Dendritic cell treated with granulocyte-macrophage colony-stimulating factor and Interleukin-4, amounts not matched to agents 40 ng/mL and 50 ng/mL, for 4 days (primary cell): ENCODE measurements at regions not wholly inside any gene's neighbourhood (a gene's known extent, or its start where the extent isn't known, plus 50 kb on each side); places are given as distances from the start of the nearest gene placed in this dataset.

Source experiments
- H3K27ac Mint-ChIP-seq: one replicate; pipeline ENCODE4 v1.8.0; 2022; ENCODE audit warnings: mild to moderate bottlenecking, mixed read lengths
- H3K27me3 Mint-ChIP-seq: one replicate; pipeline ENCODE4 v1.8.0; 2022; ENCODE audit warnings: mild to moderate bottlenecking, mixed read lengths
- H3K36me3 Mint-ChIP-seq: one replicate; pipeline ENCODE4 v1.8.0; 2022; ENCODE audit warnings: low read depth, mixed read lengths
- H3K4me1 Mint-ChIP-seq: one replicate; pipeline ENCODE4 v1.8.0; 2022; ENCODE audit warnings: low read depth, mixed read lengths
- H3K4me3 Mint-ChIP-seq: one replicate; pipeline ENCODE4 v1.8.0; 2022; ENCODE audit warnings: mild to moderate bottlenecking, moderate library complexity, mixed read lengths
- H3K9me3 Mint-ChIP-seq: one replicate; pipeline ENCODE4 v1.8.0; 2022; ENCODE audit warnings: mixed read lengths
- intact Hi-C: fragments of 100-400 bp; cut with micrococcal nuclease; formaldehyde crosslinking; loops from one replicate; pipeline ENCODE4 v1.15.0; 2022

GRCh38 chr5:14090755-14091154, 52.4 kb upstream of the TRIO start:
- Mint-ChIP-seq H3K27ac (no peak overlapping the region), H3K36me3 (no peaks in the 10 kb centered on the region), H3K9me3 (peaks cover 8% of the 10 kb centered on the region), H3K4me1 (no peaks in the 10 kb centered on the region), H3K27me3 (peaks cover 9% of the 10 kb centered on the region), H3K4me3 (no peak overlapping the region)
- intact Hi-C loops: no loop called here

GRCh38 chr5:14090290-14090689, 52.9 kb upstream of the TRIO start:
- H3K27ac Mint-ChIP-seq: no peak overlapping the region
- intact Hi-C loops: no loop called here

GRCh38 chr5:14089198-14089597, 53.9 kb upstream of the TRIO start:
- Mint-ChIP-seq H3K27me3 (peaks cover 6% of the 10 kb centered on the region), H3K4me1 (no peaks in the 10 kb centered on the region), H3K4me3 (no peak overlapping the region), H3K36me3 (no peaks in the 10 kb centered on the region), H3K9me3 (peaks cover 8% of the 10 kb centered on the region), H3K27ac (no peak overlapping the region)
- intact Hi-C loops: no loop called here

More at GRCh38 chr5:14090290-14090689, 52.9 kb upstream of the TRIO start:
- H3K4me1 Mint-ChIP-seq: no peaks in the 10 kb centered on the region
- no peaks in the 10 kb centered on the region for H3K36me3 Mint-ChIP-seq
- peaks cover 8% of the 10 kb centered on the region for H3K9me3 Mint-ChIP-seq
- H3K4me3 Mint-ChIP-seq: no peak overlapping the region
- peaks cover 9% of the 10 kb centered on the region for H3K27me3 Mint-ChIP-seq

DNA sequence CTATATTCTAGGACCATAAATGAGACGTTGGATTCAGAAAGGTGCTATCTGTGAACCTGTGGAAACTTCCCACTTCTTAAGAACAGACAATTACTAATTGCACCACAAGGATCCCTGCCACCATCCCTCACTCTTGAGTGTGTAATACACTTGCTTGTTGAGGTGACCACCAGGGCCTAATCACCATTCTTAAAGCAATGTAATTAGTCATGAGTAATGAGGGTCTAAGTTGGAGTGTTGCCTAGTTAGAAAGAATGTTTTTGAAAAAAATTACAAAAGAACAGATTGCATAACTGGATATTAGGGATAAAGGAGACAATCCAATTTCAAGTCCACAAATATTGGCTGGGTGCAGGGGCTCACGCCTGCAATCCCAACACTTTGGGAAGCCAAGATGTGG, 56.9 kb upstream of the TRIO start:
- Mint-ChIP-seq H3K27me3 (peaks cover 9% of the 10 kb centered on the region), H3K4me1 (no peaks in the 10 kb centered on the region), H3K4me3 (no peak overlapping the region), H3K36me3 (no peaks in the 10 kb centered on the region), H3K27ac (no peak overlapping the region), H3K9me3 (peaks cover 8% of the 10 kb centered on the region)
- intact Hi-C loops: no loop called here

- peaks cover 12% of the 10 kb centered on the region for H3K27me3 Mint-ChIP-seq
- H3K27ac Mint-ChIP-seq: no peak overlapping the region
- H3K4me1 Mint-ChIP-seq: no peaks in the 10 kb centered on the region
- no peaks in the 10 kb centered on the region for H3K9me3 Mint-ChIP-seq
- no peak overlapping the region for H3K4me3 Mint-ChIP-seq
- intact Hi-C loops: no loop called here
- no peaks in the 10 kb centered on the region for H3K36me3 Mint-ChIP-seq
Observed at GRCh38 chr5:14082973-14083372, 60.2 kb upstream of the TRIO start.

- H3K27ac Mint-ChIP-seq: no peak overlapping the region
- intact Hi-C loops: no loop called here
- no peaks in the 10 kb centered on the region for H3K9me3 Mint-ChIP-seq
- H3K27me3 Mint-ChIP-seq: peaks cover 12% of the 10 kb centered on the region
- H3K4me3 Mint-ChIP-seq: no peak overlapping the region
- H3K4me1 Mint-ChIP-seq: no peaks in the 10 kb centered on the region
- no peaks in the 10 kb centered on the region for H3K36me3 Mint-ChIP-seq
Observed at GRCh38 chr5:14082523-14082922, 60.6 kb upstream of the TRIO start.

- Mint-ChIP-seq H3K4me3 (no peak overlapping the region), H3K4me1 (no peaks in the 10 kb centered on the region), H3K27me3 (peaks cover 9% of the 10 kb centered on the region), H3K36me3 (no peaks in the 10 kb centered on the region), H3K9me3 (no peaks in the 10 kb centered on the region), H3K27ac (no peak overlapping the region)
- intact Hi-C loops: no loop called here
Observed at GRCh38 chr5:14081791-14082190, 61.4 kb upstream of the TRIO start.

GRCh38 chr5:14078716-14079115, 64.4 kb upstream of the TRIO start:
- Mint-ChIP-seq H3K9me3 (no peaks in the 10 kb centered on the region), H3K27ac (no peak overlapping the region), H3K36me3 (no peaks in the 10 kb centered on the region), H3K4me1 (no peaks in the 10 kb centered on the region), H3K27me3 (peaks cover 7% of the 10 kb centered on the region), H3K4me3 (no peak overlapping the region)
- intact Hi-C loops: no loop called here

DNA sequence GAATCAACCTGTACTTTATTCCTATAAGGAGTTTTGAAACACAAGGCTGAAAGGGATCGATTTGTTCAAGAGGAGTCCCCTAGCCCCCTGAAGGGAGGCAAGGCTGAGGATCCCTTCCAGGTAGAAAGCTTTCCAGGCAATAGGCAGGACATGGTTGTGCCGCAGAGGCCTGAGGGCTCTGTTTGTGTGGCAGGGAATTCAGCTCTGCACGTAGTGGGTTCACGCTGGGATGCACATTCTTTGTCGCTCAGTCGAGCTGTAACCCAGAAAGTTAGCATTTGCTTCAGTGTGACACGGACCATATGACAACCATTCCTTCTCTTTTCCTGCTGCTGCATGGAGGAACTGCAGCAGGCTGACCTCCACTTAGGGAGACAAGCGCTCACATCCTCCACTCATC, 65.6 kb upstream of the TRIO start:
- Mint-ChIP-seq H3K4me3 (no peak overlapping the region), H3K9me3 (no peaks in the 10 kb centered on the region), H3K27ac (no peak overlapping the region), H3K4me1 (no peaks in the 10 kb centered on the region), H3K36me3 (no peaks in the 10 kb centered on the region), H3K27me3 (peaks cover 9% of the 10 kb centered on the region)
- intact Hi-C loops: no loop called here

DNA sequence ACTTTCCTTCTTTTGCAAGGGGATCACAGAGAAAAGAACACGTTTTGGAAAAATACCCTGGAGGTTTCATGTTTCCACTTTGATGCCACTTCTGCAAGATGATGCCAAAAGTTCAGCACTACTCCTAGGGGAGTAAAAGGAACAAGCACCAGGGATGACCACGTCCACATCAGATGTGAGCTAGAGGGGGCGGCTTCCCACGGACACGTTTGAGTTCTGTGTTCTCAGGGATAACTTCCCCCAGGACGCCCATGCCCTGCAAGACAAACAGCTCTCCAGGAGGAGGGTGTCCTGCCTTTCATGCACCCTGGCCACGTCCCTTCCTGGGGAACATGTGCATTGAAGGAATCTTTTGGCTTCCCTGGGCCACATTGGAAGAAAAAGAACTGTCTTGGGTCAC, 66.6 kb upstream of the TRIO start:
- Mint-ChIP-seq H3K36me3 (no peaks in the 10 kb centered on the region), H3K27me3 (peaks cover 6% of the 10 kb centered on the region), H3K9me3 (no peaks in the 10 kb centered on the region), H3K27ac (no peak overlapping the region), H3K4me1 (no peaks in the 10 kb centered on the region), H3K4me3 (no peak overlapping the region)
- intact Hi-C loops: no loop called here

GRCh38 chr5:14075937-14076336, 67.2 kb upstream of the TRIO start:
- H3K27ac Mint-ChIP-seq: no peak overlapping the region

DNA sequence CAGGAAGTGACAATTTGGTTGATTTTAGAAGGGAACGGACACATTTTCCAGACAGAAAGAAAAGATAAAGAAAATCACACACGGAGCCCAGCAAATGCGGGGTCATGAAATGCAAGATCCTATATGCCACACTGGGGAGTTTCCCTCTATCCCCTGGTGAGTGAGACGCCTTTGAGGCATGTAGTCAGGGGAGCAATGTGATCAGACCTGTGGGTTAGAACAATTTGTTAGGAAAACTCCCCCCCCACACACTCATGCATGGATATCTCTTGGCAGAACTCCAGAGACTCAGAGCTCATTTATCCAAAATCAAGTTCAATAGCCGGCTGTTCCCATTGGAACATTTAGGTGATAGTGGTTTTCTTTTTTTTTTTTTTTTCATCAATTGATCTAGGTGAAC, 71.7 kb upstream of the TRIO start:
- no peaks in the 10 kb centered on the region for H3K9me3 Mint-ChIP-seq
- peaks cover 3% of the 10 kb centered on the region for H3K27me3 Mint-ChIP-seq
- H3K4me3 Mint-ChIP-seq: no peak overlapping the region
- no peaks in the 10 kb centered on the region for H3K36me3 Mint-ChIP-seq
- no peak overlapping the region for H3K27ac Mint-ChIP-seq
- H3K4me1 Mint-ChIP-seq: no peaks in the 10 kb centered on the region
- intact Hi-C loops: no loop called here

More at GRCh38 chr5:14075937-14076336, 67.2 kb upstream of the TRIO start:
- H3K9me3 Mint-ChIP-seq: no peaks in the 10 kb centered on the region
- no peaks in the 10 kb centered on the region for H3K4me1 Mint-ChIP-seq
- no peaks in the 10 kb centered on the region for H3K36me3 Mint-ChIP-seq
- no peak overlapping the region for H3K4me3 Mint-ChIP-seq
- H3K27me3 Mint-ChIP-seq: peaks cover 6% of the 10 kb centered on the region
- intact Hi-C loops: no loop called here

DNA sequence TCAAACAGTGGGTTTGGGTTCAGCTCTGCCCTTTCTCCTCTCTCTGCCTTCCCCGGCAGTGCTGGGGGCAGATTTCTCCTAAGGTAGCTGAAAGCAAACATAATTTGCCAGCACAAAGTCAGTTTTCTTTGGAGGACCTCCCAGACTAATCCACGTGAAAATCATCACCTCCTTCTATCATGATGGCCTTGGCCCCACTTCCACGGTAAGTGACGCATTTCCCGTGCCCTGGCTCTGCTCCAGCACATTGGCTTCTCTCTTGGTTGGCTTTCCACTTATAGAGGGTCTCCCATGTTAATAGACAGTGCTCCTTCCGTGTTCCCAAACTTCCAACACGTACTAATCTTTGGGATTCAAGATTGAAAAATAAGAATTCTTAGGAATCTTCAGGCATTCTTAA, 74.1 kb upstream of the TRIO start:
- H3K27ac Mint-ChIP-seq: no peak overlapping the region
- intact Hi-C loops: no loop called here
- no peaks in the 10 kb centered on the region for H3K36me3 Mint-ChIP-seq
- H3K27me3 Mint-ChIP-seq: peaks cover 7% of the 10 kb centered on the region
- H3K9me3 Mint-ChIP-seq: no peaks in the 10 kb centered on the region
- H3K4me3 Mint-ChIP-seq: no peak overlapping the region
- no peaks in the 10 kb centered on the region for H3K4me1 Mint-ChIP-seq

DNA sequence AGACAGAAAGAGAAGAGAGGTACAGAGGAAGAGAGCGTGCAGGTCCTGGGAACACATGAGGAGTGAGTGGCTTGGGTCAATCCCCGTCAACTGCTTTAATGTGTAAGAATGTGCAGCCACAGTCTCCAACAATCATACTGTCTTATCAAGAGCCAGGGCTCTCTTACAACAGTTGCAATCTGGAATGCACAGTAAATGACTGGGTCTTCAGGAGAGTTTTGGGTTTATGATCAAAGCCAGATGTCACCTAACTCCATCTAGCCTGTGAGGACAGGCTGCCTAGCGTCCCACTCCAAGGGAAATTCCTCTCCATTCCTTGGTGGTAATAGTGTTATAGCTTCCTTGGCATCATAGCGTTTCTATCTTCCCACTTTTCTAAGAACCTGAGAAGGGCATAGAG, 75.0 kb upstream of the TRIO start:
- H3K27ac Mint-ChIP-seq: no peak overlapping the region
- H3K36me3 Mint-ChIP-seq: no peaks in the 10 kb centered on the region
- peaks cover 7% of the 10 kb centered on the region for H3K27me3 Mint-ChIP-seq
- no peaks in the 10 kb centered on the region for H3K9me3 Mint-ChIP-seq
- no peak overlapping the region for H3K4me3 Mint-ChIP-seq
- intact Hi-C loops: no loop called here
- no peaks in the 10 kb centered on the region for H3K4me1 Mint-ChIP-seq

DNA sequence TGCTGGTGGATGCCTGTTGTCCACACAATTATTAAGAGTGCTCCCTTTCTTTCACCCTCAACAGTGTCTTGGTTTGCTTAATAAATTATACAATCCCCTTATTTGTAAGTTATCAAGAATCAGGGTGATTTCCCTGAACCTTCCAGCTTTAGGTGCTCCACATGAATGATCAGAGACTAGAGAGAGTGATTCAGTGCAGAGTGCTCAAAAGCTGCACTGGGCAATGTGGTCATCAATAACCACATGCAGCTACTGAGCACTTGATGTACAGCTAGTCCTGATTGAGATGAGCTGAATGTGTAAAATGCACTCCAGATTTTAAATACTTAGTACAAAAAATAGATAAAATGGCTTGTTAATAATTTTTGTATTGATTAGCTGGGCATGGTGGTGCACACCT, 76.8 kb upstream of the TRIO start:
- Mint-ChIP-seq H3K4me3 (no peak overlapping the region), H3K36me3 (no peaks in the 10 kb centered on the region), H3K27me3 (peaks cover 6% of the 10 kb centered on the region), H3K9me3 (no peaks in the 10 kb centered on the region), H3K27ac (no peak overlapping the region), H3K4me1 (no peaks in the 10 kb centered on the region)
- intact Hi-C loops: no loop called here
